HG03571 (cell line): ENCODE measurements at regions not wholly inside any gene's neighbourhood (a gene's known extent, or its start where the extent isn't known, plus 50 kb on each side); places are given as distances from the start of the nearest gene placed in this dataset.
"Not testable (repeated sequence)": the region's sequence is repeated elsewhere in the genome, so short reads cannot be mapped to it uniquely, and the experiment has no call there.

Source experiments
- ATAC-seq: cut with Tn5 transposase; IDR thresholded peaks from one replicate; pipeline ENCODE4 v1.9.1; 2021; ENCODE audit not compliant: unreplicated experiment

DNA sequence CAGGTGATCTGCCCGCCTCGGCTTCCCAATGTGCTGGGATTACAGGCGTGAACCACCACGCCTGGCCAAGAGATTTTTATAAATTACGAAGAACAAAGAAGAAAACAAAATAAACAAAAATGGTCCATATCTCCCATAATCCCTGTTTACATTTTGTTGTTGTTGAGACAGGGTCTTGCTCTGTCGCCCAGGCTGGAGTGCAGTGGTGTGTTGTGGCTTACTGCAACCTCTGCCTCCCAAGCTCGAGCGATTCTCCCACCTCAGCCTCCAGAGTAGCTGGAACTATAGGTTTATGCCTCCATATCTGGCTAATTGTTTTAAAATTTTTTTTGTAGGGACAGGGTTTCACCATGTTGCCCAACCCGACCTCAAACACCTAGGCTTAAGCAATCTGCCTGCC is 156.1 kb downstream of the ZNF664 start:
- ATAC-seq, result no peak

DNA sequence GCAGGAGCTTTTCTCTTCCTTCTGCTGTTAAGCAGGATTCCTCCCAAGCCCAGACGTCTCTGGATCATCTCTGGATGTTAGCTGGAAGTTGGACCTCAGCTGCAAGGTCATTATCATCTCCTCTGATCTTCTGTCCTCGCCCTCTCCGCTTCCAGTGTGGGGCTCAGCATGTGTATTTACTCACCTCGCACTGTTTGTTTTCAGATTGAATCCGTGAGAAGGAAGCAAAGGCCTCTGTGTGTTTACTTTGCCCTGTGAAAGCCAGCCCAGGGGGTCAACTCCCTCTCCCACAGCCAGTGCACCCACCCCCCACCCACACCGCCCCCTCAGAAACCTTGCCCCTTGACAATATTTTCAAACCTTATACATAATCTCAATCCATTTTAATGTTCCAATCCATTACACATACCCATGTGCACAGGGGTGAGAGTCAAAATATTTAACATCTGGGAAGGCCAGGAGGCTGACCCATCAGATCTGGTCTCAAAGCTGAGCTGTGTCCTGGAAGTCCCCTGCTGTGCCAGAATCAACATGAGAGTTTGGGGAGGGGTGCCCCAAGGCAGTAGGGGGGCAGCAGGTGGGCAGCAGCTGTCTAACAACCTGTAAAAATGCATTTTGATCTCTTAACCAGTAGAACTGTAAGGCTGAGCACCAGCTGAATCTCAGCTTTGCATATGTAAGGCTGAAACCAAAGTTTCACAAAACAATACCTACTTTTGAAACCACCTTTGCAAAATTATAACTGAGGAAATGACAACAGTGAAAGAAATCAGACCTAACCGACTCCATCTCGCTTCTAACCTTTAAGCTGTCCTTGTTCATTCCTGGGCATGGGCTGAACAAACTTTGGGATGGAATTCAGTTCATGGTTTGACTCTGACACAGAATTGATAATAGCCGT is 157.9 kb downstream of the ZNF664 start:
- ATAC-seq, result no peak

DNA sequence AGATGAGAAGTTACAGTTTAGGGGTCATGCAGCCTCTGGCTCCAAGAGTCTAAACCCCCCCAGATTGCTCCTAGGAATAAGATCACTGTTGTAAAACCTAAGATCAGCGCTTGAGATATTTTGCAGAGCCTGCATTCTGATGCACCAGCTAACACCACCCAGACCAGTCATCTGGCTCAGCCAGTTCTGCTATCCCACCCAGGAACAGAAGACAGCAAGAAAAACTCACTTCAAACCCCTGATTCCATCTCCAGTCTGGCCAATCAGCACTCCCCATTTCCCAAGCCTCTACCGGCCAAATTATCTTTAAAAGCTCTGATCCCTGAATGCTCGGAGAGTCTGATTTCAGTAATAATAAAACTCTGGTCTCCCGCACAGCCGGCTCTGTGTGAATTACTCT is 158.6 kb downstream of the ZNF664 start:
- no peak for ATAC-seq

DNA sequence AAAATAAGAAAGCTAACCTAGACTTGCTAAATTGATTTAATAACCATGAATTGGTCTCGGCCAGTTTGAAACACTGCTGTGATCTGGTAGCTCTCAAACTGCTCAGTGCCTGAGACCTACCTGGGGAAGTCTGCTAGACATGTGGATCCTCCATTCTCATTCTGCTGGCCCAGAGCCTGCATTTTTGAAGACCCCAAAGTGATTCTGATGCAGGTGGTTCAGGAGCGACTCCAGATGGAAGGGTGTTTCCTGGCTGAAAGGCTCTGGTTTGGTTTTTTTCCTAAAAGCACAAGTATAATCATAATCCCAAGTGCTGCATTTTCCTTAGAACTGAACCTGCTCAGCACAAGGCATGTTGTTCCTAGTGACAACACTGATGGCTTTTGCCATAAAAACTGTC is 159.5 kb downstream of the ZNF664 start:
- no peak for ATAC-seq

DNA sequence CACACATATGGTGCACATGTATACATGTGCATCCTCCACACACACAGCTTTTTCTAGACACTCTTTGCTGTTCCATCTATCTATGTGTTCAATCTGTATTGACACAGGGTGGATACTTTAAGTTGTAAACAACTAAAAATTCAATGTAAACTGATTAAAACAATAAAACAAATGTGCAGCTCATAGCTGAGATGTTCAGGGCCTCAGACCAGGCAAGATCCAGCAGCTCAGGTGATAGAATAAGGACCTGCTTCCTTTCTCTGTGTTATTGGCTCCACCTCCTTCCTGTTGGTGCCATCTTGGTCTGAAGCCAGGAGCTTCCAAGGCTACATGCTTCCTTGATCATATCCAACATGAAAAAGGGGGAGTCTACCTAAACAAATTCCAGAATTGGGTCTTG is 158.1 kb upstream of the RFLNA start:
- no peak for ATAC-seq

DNA sequence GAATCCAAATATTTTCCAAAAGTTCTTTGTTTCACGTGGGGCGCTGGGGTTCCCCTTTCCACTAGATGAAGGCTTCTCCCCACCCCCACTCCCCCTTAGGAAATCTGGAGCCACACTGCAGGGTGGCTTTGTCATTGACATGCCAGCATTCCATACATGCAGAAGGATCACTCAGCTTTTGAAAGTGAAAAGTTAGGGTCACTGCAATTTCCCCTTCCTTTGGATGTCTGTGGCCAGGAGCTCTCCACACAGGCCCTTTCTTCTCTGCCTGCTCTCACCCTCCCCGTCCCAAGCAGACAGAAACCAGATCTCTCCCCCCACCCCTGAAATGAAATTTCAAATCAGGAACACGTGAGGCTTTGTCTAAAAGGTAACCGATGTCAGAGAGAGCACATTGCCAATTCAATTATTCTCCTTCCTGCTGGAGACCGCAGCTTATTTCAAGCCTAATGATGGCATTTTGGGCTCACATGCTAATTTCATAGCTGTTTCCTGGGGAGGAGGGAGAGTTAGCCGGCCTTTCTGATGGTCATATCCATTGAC is 153.9 kb upstream of the RFLNA start:
- ATAC-seq, result no peak

DNA sequence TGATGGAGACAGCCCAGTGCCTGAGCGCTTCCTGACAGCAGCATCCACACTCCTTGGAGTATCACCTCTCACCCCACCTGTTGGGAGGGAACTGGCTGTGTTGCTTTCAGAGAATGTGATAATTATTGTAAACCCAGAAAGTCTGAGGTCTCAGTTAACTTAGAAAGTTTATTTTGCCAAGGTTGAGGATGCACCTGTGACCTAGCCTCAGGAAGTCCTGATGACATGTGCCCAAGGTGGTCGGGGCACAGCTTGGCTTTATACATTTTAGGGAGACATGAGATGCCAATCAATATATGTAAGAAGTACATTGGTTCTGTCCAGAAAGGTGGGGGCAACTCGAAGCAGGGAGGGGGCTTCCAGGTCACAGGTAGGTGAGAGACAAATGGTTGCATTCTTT is 153.3 kb upstream of the RFLNA start:
- ATAC-seq, result not testable (repeated sequence)

DNA sequence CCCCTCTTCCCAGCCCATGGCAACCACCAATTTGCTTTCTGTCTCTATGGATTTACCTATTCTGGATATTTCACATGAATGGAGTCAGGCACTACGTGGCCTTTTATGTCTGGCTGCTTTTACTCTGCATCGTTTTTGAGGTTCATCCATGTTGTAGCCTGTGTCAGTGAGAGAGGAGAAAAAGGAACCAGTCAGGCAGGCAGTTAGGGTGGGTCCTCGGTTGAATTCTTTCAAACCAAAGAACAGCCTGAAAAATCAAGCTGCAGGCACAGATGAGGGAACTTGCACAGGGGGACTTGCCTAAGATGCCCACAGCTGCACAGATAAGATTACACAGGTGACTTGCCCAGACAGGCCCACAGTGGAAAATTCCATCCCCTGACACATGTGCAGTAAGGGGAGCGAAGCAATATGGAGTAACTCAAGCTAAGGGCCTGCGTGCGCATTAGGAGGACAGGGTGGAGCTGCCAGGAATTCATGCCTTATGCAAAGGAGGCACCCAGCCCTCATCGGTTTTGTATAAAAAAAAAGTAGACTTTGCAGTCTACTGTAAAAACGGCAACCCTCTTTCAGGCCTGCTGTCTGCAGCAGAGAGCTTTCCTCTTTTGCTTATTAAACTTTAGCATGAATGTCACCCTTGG is 152.4 kb upstream of the RFLNA start:
- no peak for ATAC-seq

DNA sequence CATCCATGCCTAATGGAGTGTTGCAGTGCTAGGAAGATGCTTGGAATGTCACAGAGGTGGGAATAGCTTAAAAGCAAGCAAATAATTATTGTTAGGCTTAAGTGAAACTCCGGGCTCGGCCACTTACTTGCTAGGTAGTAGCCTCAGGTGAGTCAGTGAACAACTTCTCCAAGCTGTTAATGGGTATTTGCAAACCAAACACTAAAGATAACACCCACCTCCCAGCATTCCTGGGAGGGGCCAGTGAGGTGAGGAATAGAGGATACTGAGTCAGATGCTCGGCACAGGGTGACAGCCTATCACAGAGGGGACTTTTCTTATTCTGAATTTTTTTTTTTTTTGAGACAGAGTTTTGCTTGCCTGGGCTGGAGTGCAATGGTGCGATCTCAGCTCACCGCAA is 151.2 kb upstream of the RFLNA start:
- no peak for ATAC-seq

DNA sequence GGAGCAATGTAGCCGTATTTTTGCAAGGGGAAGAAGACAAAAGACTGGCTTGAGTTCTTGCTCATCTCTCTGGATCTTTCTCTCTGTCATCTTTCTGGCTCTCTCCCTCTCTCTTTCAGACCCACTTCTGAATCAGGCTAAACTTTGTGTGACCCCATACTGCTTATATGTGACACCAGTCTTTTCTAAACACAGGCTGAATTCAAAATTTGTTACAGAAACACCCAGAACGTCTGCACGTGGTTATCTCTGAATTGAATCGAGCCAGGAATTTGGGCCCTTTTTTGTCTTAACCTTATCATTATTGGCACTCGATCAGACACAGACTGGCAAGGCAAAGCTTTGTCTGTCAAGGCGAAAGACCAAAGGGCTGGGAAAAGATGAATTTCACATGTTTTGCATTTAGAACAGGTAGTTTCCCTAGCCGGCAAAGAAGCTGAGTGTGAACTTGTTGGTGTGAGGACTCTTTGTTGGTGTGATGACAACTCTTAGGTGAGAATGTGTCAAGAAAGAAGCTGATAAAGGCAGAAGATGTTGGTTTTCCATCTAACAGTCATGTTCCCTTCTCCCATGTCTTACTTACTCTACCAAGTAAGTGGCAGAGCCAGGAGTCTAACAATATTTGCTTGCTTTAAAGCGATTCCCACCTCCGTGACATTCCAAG is 150.2 kb upstream of the RFLNA start:
- no peak for ATAC-seq

DNA sequence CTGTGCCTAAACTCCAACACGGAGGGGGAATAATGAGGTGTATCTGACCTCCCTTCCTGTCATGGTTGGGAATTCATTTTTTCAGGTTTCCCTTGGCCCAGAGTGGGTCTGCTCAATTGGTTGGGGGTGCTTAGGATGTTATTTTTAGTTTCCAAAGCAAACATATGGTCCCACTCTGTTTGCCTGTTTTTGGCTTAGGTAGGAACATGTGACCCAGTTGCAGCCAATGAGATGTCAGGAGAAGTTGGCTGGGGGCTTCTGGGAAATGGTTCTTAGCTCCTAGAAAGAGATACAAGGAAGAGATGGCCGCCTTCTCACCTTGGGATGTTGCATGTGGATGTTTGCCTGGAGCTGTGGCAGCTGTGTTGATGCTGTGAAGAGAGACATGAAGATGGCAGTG is 147.9 kb upstream of the RFLNA start:
- ATAC-seq, result no peak

DNA sequence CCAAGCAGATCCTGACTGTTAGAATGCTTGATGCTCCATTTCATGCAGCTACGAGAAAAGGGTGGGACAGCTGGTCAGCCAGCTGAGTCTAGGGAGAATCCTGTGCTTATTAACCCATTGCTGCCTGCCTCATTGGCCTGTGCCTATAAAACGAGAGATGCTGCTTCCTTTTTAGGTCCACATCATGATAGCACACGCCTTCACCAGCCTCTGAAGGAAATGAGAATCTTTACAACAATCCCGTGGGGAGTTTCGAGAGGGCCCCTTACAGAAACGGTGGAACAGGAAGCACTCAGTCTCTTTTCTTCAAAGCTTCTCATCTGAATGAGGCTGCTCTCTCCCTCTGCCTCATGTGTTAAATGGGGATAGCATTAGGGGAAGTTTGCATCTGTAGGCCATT is 147.3 kb upstream of the RFLNA start:
- ATAC-seq, result no peak

DNA sequence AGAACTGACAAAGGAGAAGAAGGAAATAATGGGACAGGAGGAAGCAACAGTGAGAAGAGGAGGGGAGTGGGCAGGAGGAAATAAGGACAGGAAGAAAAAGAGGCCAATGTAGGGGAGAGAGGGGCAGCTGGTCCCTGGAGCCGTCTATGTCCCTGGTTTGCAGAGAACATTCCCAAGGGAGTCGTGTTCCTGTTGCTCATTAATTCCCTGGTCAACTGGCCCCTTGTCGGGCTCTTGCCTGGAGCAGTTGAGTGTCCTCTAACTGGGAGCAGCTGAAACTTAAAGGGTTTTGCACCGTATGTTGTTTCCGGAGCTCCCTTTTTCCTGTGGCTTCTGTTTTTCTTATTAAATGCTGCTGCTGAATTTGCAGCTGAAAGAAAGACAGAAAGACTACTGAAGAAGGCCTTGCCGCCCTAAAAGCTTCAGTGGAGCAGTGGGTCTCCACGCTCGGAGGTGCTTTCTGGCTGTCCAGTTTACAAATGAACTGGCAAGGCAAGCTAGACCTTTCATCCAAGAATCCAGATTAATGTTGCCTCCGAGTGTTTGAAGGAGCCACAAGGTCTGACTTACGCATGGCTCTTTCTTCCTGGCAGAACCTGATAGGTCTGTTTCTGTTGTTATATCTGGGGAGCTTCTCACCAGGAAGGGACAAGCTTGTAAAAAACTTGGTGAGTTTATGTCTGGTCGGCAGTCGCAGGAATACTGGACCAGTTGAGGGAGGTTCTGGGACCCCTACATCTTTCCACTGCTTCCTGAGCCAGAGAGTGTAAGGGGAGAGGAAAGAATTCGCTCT is 146.2 kb upstream of the RFLNA start:
- ATAC-seq, result no peak

DNA sequence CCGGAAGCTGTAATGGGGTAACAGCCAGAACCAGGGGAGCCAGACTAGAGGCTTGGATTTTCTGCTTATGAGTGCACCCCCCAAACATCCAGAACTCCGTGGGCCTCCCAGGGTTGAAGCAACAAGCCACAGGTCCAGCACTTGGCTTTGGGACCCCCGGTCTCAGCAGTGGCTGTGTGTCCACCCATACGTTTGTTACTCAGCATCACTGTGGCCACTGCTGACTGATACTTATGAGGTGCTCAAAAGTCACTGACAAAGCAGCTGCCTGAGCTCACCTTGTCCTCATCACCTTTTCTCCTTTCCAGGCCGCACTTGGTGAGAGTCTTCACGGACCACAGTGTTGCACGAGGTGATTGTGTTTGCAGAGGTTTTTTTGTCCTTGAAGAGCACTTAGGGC is 145.6 kb upstream of the RFLNA start:
- no peak for ATAC-seq

DNA sequence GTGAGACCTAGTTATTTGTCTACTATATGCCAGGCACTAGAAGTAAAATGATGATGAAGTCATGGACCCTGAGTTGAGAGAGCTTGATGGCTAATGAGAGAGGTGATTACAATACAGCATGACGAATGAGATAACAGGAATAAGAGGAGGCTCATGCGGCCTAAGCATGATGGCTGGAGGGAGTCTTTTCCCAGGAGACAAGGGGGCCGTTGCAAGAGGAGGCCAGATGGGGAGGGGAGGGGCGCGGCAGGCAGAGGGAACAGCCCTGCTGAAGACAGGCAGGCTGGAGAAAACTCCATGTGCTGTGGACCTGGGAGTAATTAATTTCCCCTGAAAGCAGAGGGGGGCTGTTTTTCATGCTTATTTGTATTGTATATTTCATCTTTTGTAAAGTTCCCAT is 144.7 kb upstream of the RFLNA start:
- ATAC-seq, result no peak

DNA sequence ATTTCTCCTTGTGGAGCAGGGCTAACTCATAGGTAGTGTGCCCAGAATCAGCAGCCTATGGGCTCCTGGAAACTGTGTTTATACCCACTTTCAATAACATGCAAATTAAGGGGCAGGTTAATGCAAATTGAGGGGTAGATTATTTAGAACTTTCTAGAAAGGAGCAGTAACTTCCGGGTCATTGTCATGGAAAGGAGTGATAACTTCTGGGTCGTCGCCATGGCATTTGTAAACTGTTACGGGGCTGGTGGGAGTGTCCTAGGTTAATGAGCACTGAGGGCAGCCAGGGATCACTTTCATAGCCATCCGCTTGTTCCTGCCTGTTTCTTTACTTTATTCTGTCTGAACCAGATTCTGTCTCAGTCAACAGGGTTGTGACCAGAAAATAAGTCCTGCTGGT is 143.3 kb upstream of the RFLNA start:
- no peak for ATAC-seq

DNA sequence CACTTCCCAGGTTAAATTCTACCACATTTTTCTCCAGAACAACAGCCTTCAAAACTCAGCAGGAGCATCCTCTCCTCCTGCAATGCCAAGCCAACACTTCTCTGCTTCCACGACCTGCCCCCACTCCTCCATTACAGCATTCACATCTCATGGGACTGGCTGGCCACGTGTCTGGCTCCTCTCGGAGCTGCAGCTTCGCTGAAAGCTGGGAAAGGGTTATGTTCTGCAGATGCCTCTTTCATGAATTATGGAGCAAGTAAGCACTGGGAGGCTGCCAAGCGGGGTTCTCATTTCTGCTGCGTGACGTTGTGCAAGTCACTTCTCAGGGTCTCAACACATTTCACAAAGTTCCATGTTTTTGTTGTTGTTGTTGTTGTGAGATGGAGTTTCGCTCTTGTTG is 142.2 kb upstream of the RFLNA start:
- no peak for ATAC-seq

DNA sequence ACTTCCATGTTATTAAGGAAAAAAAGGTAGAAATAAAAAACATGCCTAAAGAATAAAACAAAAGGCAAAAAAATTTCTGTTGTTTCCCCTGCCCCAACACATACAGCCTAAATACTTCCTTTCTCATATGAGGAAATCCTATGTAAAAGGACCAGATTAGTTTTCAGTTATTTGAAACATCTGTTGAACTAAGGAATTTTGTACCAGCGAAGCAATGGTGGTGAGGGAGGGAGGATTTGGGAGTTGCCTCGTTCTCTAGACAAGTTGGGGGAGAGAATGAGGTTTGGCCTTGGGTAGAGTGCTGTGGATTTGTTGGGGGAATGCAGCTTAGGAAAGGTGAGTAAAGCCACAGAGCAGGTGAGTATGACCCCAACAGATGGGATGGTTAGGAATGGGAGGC is 141.5 kb upstream of the RFLNA start:
- ATAC-seq, result no peak

DNA sequence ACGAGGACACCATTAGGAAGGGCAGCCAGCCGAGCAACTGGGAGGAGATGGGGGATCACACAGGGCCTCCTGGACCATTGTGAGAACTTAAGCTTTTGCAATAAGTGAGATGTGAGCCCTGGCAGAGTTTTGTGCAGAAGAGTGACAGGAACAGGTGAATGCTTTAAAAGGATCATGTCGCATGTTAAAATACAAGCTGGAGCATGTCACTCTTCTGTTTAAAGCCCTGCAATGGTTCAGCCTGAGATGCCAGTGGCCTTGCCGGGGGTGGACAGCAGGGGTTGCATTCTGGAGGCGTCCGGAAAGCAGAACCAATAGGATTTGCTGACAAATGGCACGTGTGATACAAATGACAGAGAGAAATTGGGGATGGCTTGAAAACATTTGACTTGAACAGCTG is 137.5 kb upstream of the RFLNA start:
- no peak for ATAC-seq

DNA sequence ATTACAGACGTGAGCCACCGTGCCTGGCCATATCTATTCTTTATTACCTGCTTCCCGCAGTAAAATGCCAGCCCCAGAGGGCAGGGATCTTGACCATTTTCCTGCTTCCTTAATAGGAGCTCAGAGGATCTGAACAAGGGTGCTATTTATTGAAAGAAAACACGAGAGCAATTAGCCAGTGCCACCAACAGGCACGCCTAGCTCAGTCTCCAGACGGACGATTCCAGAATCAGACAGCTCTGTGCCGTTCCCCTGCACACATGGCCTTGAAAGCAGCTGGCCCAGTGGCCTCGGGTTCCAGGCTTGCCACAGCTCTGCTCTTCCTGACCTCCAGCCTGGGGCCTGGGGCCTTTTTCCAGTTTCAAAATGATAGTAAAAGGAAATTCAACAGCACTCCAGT is 135.2 kb upstream of the RFLNA start:
- no peak for ATAC-seq

DNA sequence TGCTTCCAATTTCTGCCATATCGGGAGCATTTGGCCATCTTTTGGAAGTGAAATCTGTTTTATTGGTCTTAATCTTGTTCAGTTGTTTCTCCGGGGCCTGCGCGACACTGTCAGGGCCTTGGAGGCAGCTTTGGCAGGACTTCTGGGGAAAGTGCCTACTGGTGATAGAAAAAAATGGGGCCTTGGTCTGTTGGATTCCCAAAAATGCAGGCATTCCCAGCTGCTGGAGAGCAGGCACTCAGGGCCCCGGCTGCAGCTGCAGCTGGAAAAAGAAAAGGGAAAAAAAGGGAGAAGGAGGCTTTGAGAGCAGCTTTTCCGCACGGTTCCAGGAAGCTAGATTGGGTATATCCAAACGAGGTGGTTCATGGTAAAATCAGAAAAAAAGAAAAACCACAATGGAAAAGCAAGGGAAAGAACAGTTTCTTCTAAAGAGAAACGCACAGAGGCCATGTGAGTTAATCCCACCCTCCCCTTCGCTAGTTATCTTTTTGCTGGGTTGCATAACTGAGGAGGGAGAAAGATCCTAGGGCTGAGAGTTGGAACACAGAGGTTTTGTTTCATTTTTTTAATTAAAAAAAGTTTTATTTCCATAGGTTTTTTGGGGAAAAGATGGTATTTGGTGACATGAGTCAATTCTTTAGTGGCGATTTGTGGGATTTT is 134.7 kb upstream of the RFLNA start:
- ATAC-seq, result no peak
